HL-60 (cell line): ENCODE measurements at regions not wholly inside any gene's neighbourhood (a gene's known extent, or its start where the extent isn't known, plus 50 kb on each side); places are given as distances from the start of the nearest gene placed in this dataset.

Experiments used
- CTCF ChIP-seq: IDR thresholded peaks from one replicate; pipeline ENCODE4 v1.5.1; 2011; ENCODE audit warnings: low read length, control low read depth, inconsistent platforms; ENCODE audit not compliant: insufficient read depth
- POLR2AphosphoS5 ChIP-seq: IDR thresholded peaks from 2 replicates; pipeline ENCODE4 v1.6.1; 2012; ENCODE audit warnings: low read depth
- REST ChIP-seq: IDR thresholded peaks from 2 replicates; pipeline ENCODE4 v1.6.1; 2012; ENCODE audit warnings: low read depth; ENCODE audit not compliant: insufficient replicate concordance

DNA sequence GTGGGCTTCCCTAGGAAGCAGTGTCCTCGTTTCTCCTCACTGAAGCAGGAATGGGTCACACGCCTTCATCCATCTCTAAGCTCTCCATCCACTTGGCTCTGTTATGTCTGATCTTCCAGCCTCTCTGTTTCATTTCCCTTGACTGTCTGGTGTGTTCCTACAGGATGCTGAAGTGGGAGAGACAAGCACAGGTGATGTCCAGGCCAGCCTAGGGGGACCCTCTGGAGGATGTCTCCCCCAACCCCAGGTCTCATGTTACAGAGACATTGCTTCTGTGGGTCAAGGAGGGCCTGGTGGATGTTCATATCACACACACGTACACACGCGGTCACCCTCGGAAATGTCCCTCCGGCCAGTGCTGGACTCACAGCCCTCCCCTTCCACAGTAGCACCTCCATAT lies 229.9 kb downstream of the CDC5L start:
- TF ChIP-seq CTCF (no peak), REST (no peak), POLR2AphosphoS5 (no peak)
